GM18505 (cell line): ENCODE measurements at regions not wholly inside any gene's neighbourhood (a gene's known extent, or its start where the extent isn't known, plus 50 kb on each side); places are given as distances from the start of the nearest gene placed in this dataset.

Source experiments
- ATAC-seq: cut with Tn5 transposase; IDR thresholded peaks from one replicate; pipeline ENCODE4 v1.9.1; 2021; ENCODE audit not compliant: unreplicated experiment
- POLR2A ChIP-seq: IDR thresholded peaks from 4 replicates; pipeline ENCODE4 v1.6.1; 2011; ENCODE audit warnings: borderline replicate concordance; ENCODE audit not compliant: insufficient read depth, insufficient read length; ENCODE audit errors: extremely low read depth

DNA sequence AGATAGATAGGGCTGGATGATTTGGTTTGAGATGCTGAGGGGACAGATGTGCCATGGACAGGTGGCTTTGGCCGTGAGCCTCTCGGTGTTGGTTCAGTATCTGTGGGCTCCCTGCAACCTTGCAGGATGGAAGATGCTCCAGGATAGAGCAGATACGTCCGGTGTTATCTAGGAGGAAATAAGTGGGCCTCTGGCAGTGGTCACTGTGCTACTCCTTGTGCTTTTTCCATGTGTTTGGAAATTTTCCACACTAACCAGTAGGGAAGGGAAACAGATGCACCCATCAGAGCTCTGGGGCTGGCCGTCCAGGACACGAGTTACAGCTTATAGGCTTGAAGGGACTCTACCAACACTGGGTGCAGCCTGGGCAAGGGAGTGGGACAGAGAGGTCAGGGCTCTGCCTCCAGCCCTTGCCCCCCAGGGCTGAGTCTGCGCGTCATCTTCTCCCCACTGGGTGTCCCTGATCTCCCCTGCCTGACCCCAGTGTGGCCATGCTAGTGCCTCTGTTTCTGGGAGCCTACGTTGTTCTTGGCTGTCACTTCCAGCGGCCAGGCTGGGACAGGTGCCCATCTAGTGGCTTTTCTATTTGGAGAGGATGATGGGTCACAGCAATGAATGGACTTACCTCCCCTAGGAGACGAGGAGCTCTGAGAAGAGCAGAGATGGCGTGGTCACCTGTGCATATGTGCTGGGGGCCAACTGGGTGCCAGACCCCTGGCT lies 166.9 kb downstream of the SEC14L1 start:
- TF ChIP-seq POLR2A: no peak
- no peak for ATAC-seq

DNA sequence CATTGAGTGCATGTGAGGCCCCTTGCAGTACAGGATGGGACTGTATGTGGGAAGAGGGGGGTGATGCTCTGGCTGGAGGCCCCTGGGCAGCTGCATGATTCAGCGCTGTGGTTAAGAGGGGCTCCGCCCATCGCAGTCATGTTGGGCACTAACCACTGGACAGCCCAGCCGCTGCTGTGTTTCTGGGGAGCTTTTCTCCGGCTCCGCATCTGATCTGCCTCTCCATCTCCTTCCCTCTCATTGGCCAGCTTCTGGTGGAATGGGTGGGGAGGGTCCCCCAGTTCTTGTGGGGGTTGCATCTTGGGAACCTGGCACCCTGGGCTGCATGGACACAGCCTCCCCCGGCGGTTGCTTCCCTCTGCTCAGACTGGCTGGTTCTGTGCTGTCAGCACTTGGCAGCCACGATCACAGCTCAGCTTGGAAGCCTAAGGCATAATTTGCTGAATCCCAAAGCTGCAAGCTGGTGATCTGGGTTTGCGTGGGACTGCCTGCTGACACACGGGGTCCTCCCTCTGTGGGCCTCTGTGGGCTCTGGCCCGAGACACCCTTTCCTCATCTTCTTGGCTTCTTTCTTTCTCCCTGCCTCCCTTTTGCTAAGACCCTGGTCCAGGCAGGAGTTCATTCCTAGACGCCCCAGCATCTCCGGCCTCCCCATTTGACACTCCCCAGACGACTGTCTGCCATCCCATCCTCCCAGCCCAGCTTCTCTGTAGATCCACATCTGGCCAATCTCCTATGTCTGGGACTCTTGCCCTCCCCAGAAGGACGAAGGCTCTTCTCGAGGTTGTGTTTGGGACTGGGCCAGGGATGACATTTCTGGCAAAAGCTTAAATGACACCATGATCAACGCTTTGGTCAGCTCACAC lies 168.3 kb downstream of the SEC14L1 start:
- ATAC-seq: no peak
- TF ChIP-seq POLR2A: no peak

DNA sequence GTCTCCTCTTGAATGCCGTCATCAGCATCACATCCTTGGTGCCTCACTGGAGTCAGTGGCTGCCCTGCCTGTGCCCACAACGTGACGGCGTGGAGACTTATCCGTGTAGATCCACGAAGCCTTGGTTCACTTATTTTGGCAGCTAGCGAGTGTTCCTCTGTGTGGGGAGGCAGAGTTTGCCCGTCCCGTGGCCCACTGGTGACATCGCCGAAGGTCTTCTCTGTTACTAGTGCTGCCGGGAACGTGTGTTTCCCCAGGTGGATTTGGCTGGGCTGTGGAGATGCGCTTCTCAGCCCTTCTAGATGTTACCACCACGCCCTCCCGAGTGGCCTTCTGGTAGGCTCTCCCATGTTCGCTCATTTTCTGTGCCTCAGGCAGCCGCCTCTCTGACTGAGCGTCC lies 169.6 kb downstream of the SEC14L1 start:
- ATAC-seq: no peak
- no peak for TF ChIP-seq POLR2A

DNA sequence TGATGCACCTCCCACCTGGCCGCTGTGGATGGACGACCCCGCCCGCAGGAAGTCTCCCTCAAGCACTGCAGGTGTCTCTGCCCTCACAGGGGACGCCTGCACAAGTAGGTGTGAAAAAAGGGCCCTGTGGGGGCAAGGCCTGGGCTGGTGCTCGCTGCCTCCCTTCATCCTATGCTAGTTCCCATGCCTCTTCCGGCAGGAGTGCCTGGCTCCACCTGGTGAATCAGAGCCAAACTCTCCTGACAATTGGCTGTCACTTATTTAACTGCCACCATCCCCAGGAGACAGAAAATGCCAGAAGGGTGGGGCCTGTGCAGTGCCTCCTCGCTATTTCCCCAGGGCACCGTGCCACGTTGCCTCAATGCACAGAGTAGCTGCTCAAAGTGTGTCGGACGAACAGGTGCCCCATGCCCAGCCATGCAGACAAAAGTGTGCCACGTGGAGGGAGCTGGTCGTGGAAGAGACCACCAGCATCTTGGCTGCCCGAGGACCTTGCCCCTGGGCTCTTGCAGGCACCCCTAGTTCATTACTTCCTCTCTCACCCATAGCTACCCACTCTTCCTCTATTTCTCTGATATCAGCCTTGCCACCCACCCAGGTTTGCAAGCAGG lies 170.7 kb downstream of the SEC14L1 start:
- no peak for ATAC-seq
- TF ChIP-seq POLR2A: no peak

GRCh38 chr17:77312061-77312701 lies 171.4 kb downstream of the SEC14L1 start:
- no peak for ATAC-seq
- TF ChIP-seq POLR2A: no peak

GRCh38 chr17:77312786-77313599 lies 172.2 kb downstream of the SEC14L1 start:
- no peak for TF ChIP-seq POLR2A

DNA sequence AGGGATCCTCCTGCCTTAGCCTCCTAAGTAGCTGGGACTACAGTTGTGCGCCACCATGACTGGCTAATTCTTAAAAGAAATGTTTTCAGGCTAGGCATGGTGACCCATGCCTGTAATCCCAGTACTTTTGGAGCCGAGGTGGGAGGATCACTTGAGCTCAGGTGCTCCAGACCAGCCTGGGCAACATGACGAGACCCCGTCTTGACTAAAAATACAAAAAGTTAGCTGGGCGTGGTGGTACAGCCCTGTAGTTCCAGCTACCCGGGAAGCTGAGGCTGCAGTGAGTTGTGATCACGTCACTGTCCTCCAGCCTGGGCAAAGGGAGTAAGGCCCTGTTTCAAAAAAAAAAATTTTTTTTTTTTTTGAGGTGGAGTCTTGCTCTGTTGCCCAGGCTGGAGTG lies 173.1 kb downstream of the SEC14L1 start:
- no peak for TF ChIP-seq POLR2A
- ATAC-seq: no peak

More at GRCh38 chr17:77312786-77313599, 172.2 kb downstream of the SEC14L1 start:
- ATAC-seq: no peak

GRCh38 chr17:77314601-77315000 lies 173.8 kb downstream of the SEC14L1 start:
- TF ChIP-seq POLR2A: no peak

GRCh38 chr17:77315010-77315409 lies 174.2 kb downstream of the SEC14L1 start:
- ATAC-seq: no peak
- no peak for TF ChIP-seq POLR2A

More at GRCh38 chr17:77314601-77315000, 173.8 kb downstream of the SEC14L1 start:
- no peak for ATAC-seq

GRCh38 chr17:77315551-77316190 lies 174.9 kb downstream of the SEC14L1 start:
- no peak for ATAC-seq
- no peak for TF ChIP-seq POLR2A

DNA sequence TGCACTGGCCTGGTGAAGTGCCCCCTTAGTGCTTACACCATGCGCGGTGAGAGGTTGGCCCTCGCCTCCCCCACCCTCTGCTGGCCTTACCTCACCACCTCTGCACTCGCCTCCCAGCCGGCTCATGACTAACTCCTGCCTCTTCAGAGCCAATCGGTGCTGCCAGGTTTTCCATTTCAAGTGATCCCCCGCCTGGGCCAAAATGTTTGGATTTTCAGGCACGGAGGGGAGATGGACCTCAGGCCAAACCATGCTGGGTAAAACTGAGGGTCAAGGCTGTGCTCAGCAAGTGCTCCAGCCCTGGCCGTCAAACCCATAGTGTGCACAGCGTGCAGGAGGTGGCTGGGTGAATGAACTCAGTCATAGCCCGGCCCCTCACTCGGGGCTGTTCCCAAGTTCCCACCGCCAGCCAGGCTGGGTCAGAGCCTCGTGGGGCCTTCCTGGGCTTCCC lies 175.4 kb downstream of the SEC14L1 start:
- no peak for TF ChIP-seq POLR2A
- no peak for ATAC-seq

GRCh38 chr17:77316651-77317050 lies 175.9 kb downstream of the SEC14L1 start:
- no peak for TF ChIP-seq POLR2A
- no peak for ATAC-seq
